H1 (cell line): ENCODE measurements at regions not wholly inside any gene's neighbourhood (a gene's known extent, or its start where the extent isn't known, plus 50 kb on each side); places are given as distances from the start of the nearest gene placed in this dataset.

ENCODE experiments used
- NANOG ChIP-seq: IDR thresholded peaks from 2 replicates; pipeline ENCODE4 v1.6.1; 2011; ENCODE audit warnings: low read length, low read depth, mild to moderate bottlenecking, inconsistent platforms; ENCODE audit not compliant: insufficient read depth, poor library complexity, severe bottlenecking
- SIX5 ChIP-seq: IDR thresholded peaks from 2 replicates; pipeline ENCODE4 v1.6.1; 2011; ENCODE audit warnings: mild to moderate bottlenecking, low read depth, low read length
- TBP ChIP-seq: IDR thresholded peaks from 2 replicates; pipeline ENCODE4 v1.6.1; 2011; ENCODE audit warnings: low read depth, low read length, improper control_type of control experiment
- USF2 ChIP-seq: IDR thresholded peaks from 2 replicates; pipeline ENCODE4 v1.6.1; 2011; ENCODE audit warnings: low read length, improper control_type of control experiment

DNA sequence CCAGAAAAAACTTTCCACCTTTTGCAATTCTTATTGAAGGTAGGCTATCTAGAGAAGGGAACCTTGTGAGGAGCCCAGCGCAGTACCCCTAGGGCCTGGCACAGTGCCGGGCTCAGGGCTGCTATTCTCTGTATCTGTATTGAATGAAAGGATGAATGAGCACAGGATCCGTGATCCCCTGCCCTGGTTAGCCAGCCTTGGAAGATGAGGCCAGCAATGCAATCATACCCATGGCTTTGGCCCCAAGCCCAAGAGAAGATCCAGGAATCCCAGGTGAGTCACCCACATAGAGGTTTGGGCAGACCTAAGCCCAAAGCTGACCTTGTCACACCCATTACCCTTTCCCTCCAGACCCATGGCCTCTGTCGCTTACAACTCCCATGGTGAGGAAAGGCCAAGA lies 92.5 kb upstream of the CD82 start (continued):
- no peak for TF ChIP-seq NANOG
- no peak for TF ChIP-seq TBP
- no peak for TF ChIP-seq SIX5
- no peak for TF ChIP-seq USF2
